ENCODE measurements at regions not wholly inside any gene's neighbourhood (a gene's known extent, or its start where the extent isn't known, plus 50 kb on each side); places are given as distances from the start of the nearest gene placed in this dataset.

DNA sequence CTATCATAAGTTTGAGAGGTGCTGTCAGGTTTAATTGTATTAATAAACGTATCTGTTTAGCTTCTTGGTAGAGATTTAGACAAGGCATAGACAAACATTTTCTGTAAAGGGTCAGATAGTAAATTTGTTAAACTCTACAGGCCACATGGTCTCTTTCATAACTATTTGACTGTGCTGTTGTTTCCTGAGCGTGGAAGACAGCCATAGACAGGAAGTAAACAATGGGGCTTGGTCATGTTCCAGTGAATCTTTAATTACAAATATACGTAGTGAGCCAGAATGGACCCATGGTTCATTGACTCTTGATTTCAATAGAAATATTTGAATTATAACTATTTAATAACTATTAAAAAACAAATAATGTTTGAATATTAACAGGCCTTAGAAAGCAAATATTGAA lies 451.1 kb downstream of the SH2D4B start:
- Mint-ChIP-seq H3K36me3 (ENCODE audit: low read depth) (no peaks in the 10 kb centered on the region), H3K9me3 (no peaks in the 10 kb centered on the region), H3K4me3 (no peak overlapping the region), H3K27me3 (ENCODE audit: insufficient read depth) (no peaks in the 10 kb centered on the region), H3K4me1 (ENCODE audit: low read depth) (no peaks in the 10 kb centered on the region), H3K27ac (no peak overlapping the region)
- no peak for DNase-seq (ENCODE audit: low spot score)
- intact Hi-C loops (cut with micrococcal nuclease), result no loop called here

DNA sequence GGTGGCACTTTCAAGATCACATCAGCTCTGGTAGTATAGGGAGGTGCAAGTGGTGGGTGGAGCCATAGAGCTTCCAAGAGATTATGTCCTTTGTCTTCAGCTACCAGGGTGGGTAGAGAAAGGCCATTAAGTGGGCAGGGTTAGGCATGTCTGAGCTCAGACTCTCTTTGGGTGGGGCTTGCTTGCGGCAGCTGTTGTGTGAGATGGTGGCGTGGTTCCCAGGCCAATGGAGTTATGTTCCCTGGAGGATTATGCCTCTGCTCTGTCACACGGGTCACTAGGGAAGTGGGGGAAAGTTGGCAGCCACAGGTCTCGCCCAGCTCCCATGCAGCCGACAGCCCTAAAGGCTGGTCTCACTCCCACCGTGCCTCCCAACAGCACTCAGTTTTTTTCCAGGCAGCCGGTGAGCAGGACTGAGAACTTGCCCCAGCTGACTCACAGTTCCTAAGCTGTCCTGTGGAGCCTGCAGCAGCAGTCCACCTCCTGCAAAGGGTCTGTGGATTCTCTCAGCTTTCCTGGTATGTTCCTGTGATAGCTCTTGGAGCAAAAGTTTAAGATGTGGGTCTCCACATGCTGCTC lies 459.0 kb downstream of the SH2D4B start:
- intact Hi-C loops (cut with micrococcal nuclease), result no loop called here

DNA sequence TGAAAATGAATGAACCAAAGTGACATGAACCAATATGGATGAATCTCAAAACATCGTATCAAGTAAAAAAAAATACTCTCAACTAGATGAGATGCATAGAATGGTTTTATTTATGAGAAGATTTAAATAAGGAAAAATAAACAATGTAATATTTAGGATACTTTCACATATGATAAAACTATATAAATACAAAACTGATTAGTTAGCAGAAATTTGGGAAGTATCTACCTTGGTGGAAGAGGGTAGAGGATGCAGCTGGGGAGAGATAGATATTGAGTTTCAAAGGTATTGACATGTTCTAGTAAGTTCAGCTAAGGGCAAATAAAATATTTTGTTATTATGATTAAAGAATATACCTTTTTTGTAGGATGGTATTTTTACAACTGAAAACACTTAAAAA lies 463.1 kb downstream of the SH2D4B start:
- Mint-ChIP-seq H3K27ac (no peak overlapping the region), H3K27me3 (ENCODE audit: insufficient read depth) (no peaks in the 10 kb centered on the region), H3K9me3 (no peaks in the 10 kb centered on the region), H3K36me3 (ENCODE audit: low read depth) (no peaks in the 10 kb centered on the region), H3K4me1 (ENCODE audit: low read depth) (no peaks in the 10 kb centered on the region), H3K4me3 (no peak overlapping the region)
- intact Hi-C loops (cut with micrococcal nuclease), result no loop called here
- no peak for DNase-seq (ENCODE audit: low spot score)

More for the DNA sequence above, 459.0 kb downstream of the SH2D4B start:
- no peak overlapping the region for H3K27ac Mint-ChIP-seq
- no peaks in the 10 kb centered on the region for H3K36me3 Mint-ChIP-seq (ENCODE audit: low read depth)
- H3K9me3 Mint-ChIP-seq, result no peaks in the 10 kb centered on the region
- H3K4me3 Mint-ChIP-seq, result no peak overlapping the region
- no peaks in the 10 kb centered on the region for H3K27me3 Mint-ChIP-seq (ENCODE audit: insufficient read depth)
- no peak for DNase-seq (ENCODE audit: low spot score)
- no peaks in the 10 kb centered on the region for H3K4me1 Mint-ChIP-seq (ENCODE audit: low read depth)

DNA sequence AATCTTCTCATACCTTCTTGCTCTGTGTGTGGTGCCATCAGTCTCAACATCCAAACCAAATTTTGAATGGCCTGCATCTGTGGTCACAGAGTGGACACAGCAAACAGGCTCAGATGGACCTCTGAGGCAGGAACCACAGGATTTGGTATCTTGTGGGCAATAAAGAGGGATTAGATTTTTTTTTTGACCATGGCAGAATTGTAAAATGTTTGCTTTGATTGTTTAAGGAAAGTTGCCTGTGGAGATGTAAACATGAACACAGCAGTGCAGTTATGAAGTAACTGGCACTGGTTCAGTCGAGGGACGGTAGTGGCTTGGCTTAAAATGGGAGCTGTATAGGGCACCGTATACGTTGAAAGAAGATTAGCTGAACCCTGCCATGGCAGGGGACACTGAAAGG lies 464.7 kb downstream of the SH2D4B start:
- Mint-ChIP-seq H3K4me3 (no peak overlapping the region), H3K36me3 (ENCODE audit: low read depth) (no peaks in the 10 kb centered on the region), H3K27ac (no peak overlapping the region), H3K9me3 (no peaks in the 10 kb centered on the region), H3K27me3 (ENCODE audit: insufficient read depth) (no peaks in the 10 kb centered on the region), H3K4me1 (ENCODE audit: low read depth) (no peaks in the 10 kb centered on the region)
- no peak for DNase-seq (ENCODE audit: low spot score)
- intact Hi-C loops (cut with micrococcal nuclease), result no loop called here

DNA sequence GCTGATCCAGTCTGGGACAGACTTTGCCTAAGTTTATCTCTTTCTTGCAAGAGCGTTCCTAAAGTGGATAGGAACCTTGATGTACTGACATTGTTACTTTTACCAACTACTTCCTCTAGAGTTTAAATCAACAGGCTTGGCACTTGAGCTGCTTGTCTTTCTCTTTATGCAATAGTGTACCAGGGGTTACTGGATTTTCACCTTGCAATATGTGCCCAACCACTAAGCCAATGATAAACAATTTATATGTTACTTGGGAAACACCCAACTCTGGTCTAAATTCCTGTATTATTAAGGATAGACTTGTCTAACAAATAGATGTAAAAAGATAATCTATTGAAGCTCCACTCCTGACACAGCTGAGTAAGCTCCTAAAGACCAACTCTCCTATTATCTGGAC lies 470.2 kb downstream of the SH2D4B start:
- Mint-ChIP-seq H3K36me3 (ENCODE audit: low read depth) (no peaks in the 10 kb centered on the region), H3K4me1 (ENCODE audit: low read depth) (no peaks in the 10 kb centered on the region), H3K9me3 (no peaks in the 10 kb centered on the region), H3K27ac (no peak overlapping the region), H3K27me3 (ENCODE audit: insufficient read depth) (peaks cover 3% of the 10 kb centered on the region), H3K4me3 (no peak overlapping the region)
- no peak for DNase-seq (ENCODE audit: low spot score)
- intact Hi-C loops (cut with micrococcal nuclease), result no loop called here

DNA sequence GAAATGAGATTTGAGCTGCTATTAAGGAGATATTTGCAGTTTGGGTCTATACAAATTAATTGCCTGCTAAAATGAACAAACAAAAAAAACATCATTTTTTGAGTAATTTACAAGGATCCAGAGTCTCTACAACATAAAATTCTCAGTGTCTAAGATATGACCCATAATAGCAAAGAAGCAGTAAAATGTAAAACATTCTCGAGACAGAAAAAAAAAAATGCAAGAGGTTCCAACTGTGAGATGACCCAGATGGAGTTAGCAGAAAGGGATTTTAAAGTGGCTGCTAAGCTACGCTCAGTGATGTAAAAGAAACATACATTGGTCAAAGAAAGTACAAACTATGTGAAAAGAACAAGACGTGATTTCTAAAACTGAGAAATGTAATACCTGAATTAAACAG lies 471.0 kb downstream of the SH2D4B start:
- H3K4me1 Mint-ChIP-seq (ENCODE audit: low read depth), result no peaks in the 10 kb centered on the region
- H3K27me3 Mint-ChIP-seq (ENCODE audit: insufficient read depth), result peaks cover 3% of the 10 kb centered on the region
- no peaks in the 10 kb centered on the region for H3K36me3 Mint-ChIP-seq (ENCODE audit: low read depth)
- H3K4me3 Mint-ChIP-seq, result no peak overlapping the region
- no peaks in the 10 kb centered on the region for H3K9me3 Mint-ChIP-seq
- intact Hi-C loops (cut with micrococcal nuclease), result no loop called here
- no peak overlapping the region for H3K27ac Mint-ChIP-seq
- DNase-seq (ENCODE audit: low spot score), result no peak

DNA sequence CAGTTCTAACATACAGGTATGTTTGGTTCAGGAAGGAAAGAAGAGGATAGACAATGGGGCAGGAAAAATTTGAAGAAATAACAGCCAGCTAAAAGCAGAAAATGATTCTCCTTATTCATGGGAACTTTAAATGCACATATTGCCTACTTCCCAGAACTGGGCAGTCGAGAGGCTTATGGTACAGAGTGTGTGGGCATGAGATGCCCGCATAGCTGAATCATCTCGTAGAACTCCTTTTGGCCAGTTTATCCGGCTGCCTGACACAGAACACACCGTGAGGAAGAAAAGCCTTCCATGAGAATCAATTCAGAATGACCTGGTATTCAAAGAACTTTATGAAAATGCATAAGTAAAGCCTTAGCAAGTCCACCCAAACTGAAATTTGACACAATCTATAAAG lies 471.6 kb downstream of the SH2D4B start:
- H3K9me3 Mint-ChIP-seq, result no peaks in the 10 kb centered on the region
- no peak overlapping the region for H3K4me3 Mint-ChIP-seq
- peaks cover 3% of the 10 kb centered on the region for H3K27me3 Mint-ChIP-seq (ENCODE audit: insufficient read depth)
- H3K36me3 Mint-ChIP-seq (ENCODE audit: low read depth), result no peaks in the 10 kb centered on the region
- H3K27ac Mint-ChIP-seq, result no peak overlapping the region
- intact Hi-C loops (cut with micrococcal nuclease), result no loop called here
- no peaks in the 10 kb centered on the region for H3K4me1 Mint-ChIP-seq (ENCODE audit: low read depth)
- DNase-seq (ENCODE audit: low spot score), result no peak

DNA sequence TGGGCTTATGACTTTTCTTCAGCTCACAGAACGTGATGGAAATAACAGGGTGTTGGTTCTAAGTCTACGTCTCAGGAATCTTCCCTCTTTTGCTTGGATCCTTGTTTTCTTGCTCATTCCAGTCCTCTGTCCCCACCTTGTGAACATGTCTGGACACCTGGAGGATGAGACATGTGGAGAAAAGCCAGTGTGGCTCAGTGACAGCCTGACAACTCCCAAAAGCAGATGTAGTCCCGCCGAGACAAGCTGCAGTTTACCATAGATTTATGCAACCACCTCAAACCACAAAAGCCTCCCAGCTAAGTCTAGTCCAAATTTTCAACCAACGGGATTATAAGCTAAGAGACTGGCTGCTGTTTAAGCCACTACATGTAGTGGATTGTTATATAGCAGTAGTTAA lies 476.1 kb downstream of the SH2D4B start:
- Mint-ChIP-seq H3K4me1 (ENCODE audit: low read depth) (no peaks in the 10 kb centered on the region), H3K27me3 (ENCODE audit: insufficient read depth) (peaks cover 4% of the 10 kb centered on the region)
- intact Hi-C loops (cut with micrococcal nuclease), result loop anchor here (10.0 kb wide), 1 partner anchor 349 kb away; no protein-coding TSS in a partner anchor

DNA sequence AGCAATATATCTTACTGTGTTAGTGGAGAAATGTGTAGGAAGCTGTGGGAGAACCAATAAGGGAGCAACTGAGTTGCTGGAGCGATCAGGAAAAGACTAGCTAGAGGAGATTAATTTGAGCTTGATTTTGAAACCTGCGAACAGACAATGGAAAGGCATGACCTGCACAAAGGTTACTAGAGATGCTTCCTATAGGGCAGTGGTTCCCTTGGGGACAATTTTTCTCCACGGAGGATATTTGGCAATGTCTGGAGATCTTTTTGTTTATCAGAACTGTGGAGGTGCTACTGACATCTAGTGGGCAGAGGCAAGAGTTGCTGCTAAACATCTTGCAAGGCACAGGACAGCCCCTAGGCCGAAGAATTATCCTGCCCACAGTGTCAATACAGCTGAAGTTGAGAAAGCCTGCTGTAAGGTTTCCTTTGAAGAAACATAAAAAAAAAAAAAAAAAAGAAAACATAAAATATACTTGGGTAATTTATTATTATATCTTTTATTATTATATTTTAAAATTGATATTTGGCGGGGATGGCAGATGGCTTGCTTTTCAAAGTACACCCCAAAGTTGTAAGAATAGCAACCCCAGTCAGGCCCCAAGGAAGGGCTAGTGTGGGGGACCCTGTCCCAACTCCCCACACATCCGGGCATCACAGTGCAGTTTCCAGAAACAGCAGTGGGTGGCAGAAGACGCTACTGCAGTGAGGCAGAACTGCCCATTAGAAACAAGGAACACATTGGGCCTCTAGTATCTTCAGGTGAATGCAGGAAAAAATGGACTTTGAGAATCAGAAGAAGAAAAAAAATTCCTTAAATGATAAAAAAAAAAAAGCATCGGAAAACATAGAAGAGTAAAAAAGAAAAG lies 481.6 kb downstream of the SH2D4B start:
- Mint-ChIP-seq H3K9me3 (no peaks in the 10 kb centered on the region), H3K27ac (no peak overlapping the region), H3K4me1 (ENCODE audit: low read depth) (no peaks in the 10 kb centered on the region), H3K27me3 (ENCODE audit: insufficient read depth) (peaks cover 2% of the 10 kb centered on the region), H3K4me3 (no peak overlapping the region), H3K36me3 (ENCODE audit: low read depth) (no peaks in the 10 kb centered on the region)
- no peak for DNase-seq (ENCODE audit: low spot score)
- intact Hi-C loops (cut with micrococcal nuclease), result loop anchor here (5.0 to 10.0 kb wide), 2 partner anchors 354 to 577 kb away; no protein-coding TSS in a partner anchor

More for the DNA sequence above, 476.1 kb downstream of the SH2D4B start:
- Mint-ChIP-seq H3K9me3 (no peaks in the 10 kb centered on the region), H3K36me3 (ENCODE audit: low read depth) (no peaks in the 10 kb centered on the region), H3K4me3 (no peak overlapping the region), H3K27ac (no peak overlapping the region)
- no peak for DNase-seq (ENCODE audit: low spot score)

DNA sequence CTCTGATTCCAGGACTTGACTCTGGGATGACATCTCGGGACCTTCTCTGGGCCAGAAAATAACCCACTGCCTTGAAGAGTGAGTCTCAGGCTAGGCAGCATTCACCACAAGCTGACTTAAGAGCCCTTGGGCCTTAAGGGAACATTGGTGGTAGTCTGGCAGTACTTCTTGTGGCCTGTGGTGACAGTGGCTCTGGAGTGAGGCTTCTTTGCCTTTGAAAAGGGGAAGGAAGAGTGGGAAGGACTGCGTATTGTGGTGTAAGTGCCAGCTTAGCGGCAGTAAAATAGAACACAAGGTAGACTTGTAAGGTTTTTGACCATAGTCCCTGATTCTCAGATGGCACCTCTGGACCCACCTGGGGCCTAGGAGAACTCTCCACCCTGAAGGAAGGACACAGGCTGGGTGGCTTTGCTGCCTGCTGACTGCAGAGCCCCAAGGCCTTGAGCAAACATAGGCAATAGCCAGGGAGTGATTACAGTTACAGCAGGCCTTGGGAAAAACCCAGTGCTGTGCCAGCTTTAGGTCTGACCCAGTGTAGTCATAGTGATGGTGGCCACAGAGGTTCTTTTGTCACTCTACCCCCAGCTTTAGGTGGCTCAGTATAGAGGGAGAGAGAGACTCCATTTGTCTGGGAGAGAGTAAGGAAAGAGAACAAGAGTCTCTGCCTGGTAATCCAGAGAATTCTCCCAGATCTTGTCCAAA lies 483.9 kb downstream of the SH2D4B start:
- intact Hi-C loops (cut with micrococcal nuclease), result no loop called here
- DNase-seq (ENCODE audit: low spot score), result no peak
- no peaks in the 10 kb centered on the region for H3K27me3 Mint-ChIP-seq (ENCODE audit: insufficient read depth)
- no peak overlapping the region for H3K4me3 Mint-ChIP-seq
- H3K9me3 Mint-ChIP-seq, result no peaks in the 10 kb centered on the region
- H3K27ac Mint-ChIP-seq, result no peak overlapping the region
- no peaks in the 10 kb centered on the region for H3K4me1 Mint-ChIP-seq (ENCODE audit: low read depth)
- H3K36me3 Mint-ChIP-seq (ENCODE audit: low read depth), result no peaks in the 10 kb centered on the region

DNA sequence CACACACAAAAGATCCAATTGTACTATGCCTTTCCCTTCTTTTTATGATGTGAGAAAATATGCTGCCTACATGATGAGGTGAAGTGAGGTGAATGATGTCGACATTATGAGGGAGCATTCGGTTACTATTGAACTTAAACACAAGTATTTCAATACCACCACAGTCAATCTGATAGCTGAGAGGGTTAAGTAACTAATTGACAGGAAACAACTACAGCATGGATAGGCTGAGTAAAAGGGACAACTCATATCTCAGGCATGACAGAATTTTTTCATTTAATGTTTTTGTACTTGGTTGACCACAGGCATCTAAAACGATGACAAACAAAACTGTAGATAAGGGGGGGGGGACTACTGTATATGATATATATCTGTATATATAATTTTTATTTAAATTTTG lies 488.9 kb downstream of the SH2D4B start:
- no peak overlapping the region for H3K4me3 Mint-ChIP-seq
- no peaks in the 10 kb centered on the region for H3K36me3 Mint-ChIP-seq (ENCODE audit: low read depth)
- intact Hi-C loops (cut with micrococcal nuclease), result no loop called here
- no peak for DNase-seq (ENCODE audit: low spot score)
- H3K27me3 Mint-ChIP-seq (ENCODE audit: insufficient read depth), result no peaks in the 10 kb centered on the region
- H3K27ac Mint-ChIP-seq, result no peak overlapping the region
- H3K4me1 Mint-ChIP-seq (ENCODE audit: low read depth), result no peaks in the 10 kb centered on the region
- no peaks in the 10 kb centered on the region for H3K9me3 Mint-ChIP-seq

DNA sequence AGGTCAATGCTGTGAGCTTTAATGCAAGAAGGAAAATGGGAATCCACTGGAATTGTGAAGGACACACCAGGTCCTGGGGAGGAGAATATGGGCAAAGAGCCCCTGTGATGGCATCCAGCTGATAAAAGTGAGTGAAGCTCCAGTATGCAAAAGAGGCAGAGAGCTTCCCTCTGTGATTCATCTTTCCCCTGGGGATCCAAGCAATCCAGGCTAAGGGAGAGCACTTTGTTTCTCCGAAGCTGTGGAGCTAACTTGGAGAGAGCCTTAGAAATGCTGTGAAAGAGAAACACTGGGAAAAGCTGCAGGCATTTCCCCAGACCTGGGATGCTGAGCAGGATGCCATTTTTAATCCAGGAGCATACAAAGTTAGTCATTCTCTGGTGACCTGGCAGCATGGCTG lies 489.5 kb downstream of the SH2D4B start:
- Mint-ChIP-seq H3K9me3 (no peaks in the 10 kb centered on the region), H3K4me1 (ENCODE audit: low read depth) (no peaks in the 10 kb centered on the region), H3K4me3 (no peak overlapping the region), H3K27ac (no peak overlapping the region), H3K27me3 (ENCODE audit: insufficient read depth) (no peaks in the 10 kb centered on the region), H3K36me3 (ENCODE audit: low read depth) (no peaks in the 10 kb centered on the region)
- intact Hi-C loops (cut with micrococcal nuclease), result no loop called here
- DNase-seq (ENCODE audit: low spot score), result no peak

DNA sequence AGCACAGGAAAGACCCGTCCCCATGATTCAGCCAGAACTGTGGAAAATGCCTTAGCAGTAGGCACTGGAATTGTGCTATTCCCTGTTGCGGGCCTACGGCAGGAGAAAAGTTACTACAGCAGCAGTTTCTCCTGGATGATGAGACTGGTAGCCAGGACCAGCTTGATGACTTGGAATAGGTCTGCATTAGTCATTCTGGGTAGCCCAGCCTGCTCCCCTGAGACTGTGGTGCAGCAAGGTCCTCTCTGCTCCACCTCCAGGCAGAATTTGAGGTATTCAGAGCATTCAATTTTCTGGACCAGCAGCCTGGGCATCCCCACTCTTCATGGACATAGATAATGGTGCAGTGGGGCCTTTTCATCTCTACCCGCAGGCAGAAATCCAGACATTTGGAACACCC lies 490.0 kb downstream of the SH2D4B start:
- H3K9me3 Mint-ChIP-seq, result no peaks in the 10 kb centered on the region
- intact Hi-C loops (cut with micrococcal nuclease), result no loop called here
- H3K27ac Mint-ChIP-seq, result no peak overlapping the region
- no peaks in the 10 kb centered on the region for H3K36me3 Mint-ChIP-seq (ENCODE audit: low read depth)
- no peaks in the 10 kb centered on the region for H3K27me3 Mint-ChIP-seq (ENCODE audit: insufficient read depth)
- no peaks in the 10 kb centered on the region for H3K4me1 Mint-ChIP-seq (ENCODE audit: low read depth)
- no peak for DNase-seq (ENCODE audit: low spot score)
- no peak overlapping the region for H3K4me3 Mint-ChIP-seq

Measured in activated T-helper 1 cell treated with anti-CD3 and anti-CD28 coated beads, Interleukin-12 subunit alpha, Interleukin-12 subunit beta, Interleukin-2, Interleukin-4 antibody, amounts not matched to agents 30 ng/mL and 10 ng/mL and 1 ng/mL, durations not matched to agents 14 hours and 24 hours and 36 hours (primary cell).